GM06990 (cell line): ENCODE measurements at regions not wholly inside any gene's neighbourhood (a gene's known extent, or its start where the extent isn't known, plus 50 kb on each side); places are given as distances from the start of the nearest gene placed in this dataset.
"Not testable (repeated sequence)": the region's sequence is repeated elsewhere in the genome, so short reads cannot be mapped to it uniquely, and the experiment has no call there.

ENCODE experiments used
- DNase-seq: peaks from one replicate; pipeline ENCODE4 v3.0.0-alpha.2; 2011; ENCODE audit not compliant: insufficient read length; ENCODE audit errors: extremely low read depth
- H3K27me3 ChIP-seq: replicated peaks from 2 replicates; pipeline ENCODE4 v1.6.0; 2011; ENCODE audit warnings: low read length; ENCODE audit not compliant: control insufficient read depth, insufficient read depth
- H3K36me3 ChIP-seq: 2 replicates; pipeline ENCODE4 v1.5.1; 2011; ENCODE audit warnings: low read length; ENCODE audit not compliant: control insufficient read depth, insufficient read depth
- H3K4me3 ChIP-seq: replicated peaks from 2 replicates; pipeline ENCODE4 v1.5.1; 2011; ENCODE audit warnings: low read depth, mild to moderate bottlenecking, control low read depth, low read length
- TF ChIP-seq, protein P1 (sequence below): IDR thresholded peaks from 2 replicates; pipeline ENCODE4 v1.5.1; 2011; ENCODE audit warnings: low read length, control low read depth, mild to moderate bottlenecking, inconsistent platforms; ENCODE audit not compliant: insufficient read depth, poor library complexity, severe bottlenecking

DNA sequence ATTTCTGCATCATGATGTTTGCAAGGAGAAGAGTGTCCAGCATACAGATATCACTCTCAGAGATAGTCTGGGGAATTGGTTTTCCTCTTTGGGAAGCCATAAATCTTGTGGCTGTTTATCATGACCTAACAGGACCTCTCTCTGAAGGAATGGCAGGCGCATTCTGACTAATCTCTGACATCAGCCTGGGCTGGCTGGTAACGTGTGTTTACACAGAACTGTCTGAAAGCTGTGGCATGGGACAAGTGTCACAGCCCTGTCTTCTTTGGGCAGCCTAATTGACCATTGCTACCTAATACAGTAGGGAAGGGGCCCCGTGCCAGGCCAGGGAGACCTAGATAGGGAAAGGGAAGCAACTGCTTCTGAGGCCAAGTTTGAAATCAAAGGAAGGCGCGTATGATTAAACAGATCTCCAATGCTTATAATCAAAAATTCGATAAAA, 73.9 kb upstream of the CABCOCO1 start:
- TF ChIP-seq, protein P1, sequence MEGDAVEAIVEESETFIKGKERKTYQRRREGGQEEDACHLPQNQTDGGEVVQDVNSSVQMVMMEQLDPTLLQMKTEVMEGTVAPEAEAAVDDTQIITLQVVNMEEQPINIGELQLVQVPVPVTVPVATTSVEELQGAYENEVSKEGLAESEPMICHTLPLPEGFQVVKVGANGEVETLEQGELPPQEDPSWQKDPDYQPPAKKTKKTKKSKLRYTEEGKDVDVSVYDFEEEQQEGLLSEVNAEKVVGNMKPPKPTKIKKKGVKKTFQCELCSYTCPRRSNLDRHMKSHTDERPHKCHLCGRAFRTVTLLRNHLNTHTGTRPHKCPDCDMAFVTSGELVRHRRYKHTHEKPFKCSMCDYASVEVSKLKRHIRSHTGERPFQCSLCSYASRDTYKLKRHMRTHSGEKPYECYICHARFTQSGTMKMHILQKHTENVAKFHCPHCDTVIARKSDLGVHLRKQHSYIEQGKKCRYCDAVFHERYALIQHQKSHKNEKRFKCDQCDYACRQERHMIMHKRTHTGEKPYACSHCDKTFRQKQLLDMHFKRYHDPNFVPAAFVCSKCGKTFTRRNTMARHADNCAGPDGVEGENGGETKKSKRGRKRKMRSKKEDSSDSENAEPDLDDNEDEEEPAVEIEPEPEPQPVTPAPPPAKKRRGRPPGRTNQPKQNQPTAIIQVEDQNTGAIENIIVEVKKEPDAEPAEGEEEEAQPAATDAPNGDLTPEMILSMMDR, result no peak
- no peak for DNase-seq
- H3K36me3 ChIP-seq, result no peaks in the 10 kb centered on the region
- no peak overlapping the region for H3K4me3 ChIP-seq
- H3K27me3 ChIP-seq, result no peaks in the 10 kb centered on the region; the same call in 1 of the 2 replicates

DNA sequence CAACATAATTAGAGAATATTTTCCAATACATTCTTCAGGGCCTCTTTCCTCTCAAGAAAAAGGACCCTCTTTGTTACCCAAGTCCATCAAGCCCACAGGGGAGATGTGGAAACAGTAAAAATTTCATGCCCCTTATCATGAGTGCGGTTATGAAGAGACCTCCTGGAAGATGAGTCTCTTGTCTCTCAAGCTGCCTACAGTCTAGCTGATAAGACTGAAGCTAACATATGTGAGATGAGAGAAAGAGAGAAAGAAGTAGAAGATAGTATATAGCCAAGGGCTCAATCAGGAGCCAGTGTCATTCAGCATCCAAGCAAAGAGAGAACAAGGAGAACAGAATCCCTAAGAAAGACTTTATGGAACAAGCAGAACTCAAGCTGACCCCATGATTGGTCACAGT, 75.9 kb upstream of the CABCOCO1 start:
- DNase-seq, result no peak
- Histone ChIP-seq H3K36me3 (no peaks in the 10 kb centered on the region), H3K4me3 (no peak overlapping the region), H3K27me3 (no peaks in the 10 kb centered on the region; the same call in 1 of the 2 replicates)
- TF ChIP-seq, protein P1, result no peak

DNA sequence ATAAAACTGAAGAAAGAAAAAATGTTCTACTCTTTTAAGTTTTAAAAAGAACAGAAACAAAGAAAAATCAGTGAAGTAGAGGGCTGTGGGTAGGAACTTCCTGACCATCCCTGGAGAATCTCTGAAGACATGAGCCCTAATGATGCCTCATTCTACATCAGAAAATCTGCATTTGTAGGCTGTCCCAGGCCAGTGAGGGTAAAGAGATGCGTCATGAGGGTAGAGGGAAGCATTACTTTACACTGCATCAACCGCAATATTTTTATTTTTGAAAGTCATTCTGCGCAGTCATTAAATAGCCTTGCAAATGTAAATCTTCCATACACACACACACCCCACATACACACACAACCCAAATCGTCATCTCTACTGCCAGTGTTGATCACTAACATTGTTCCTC, 82.1 kb upstream of the CABCOCO1 start:
- TF ChIP-seq, protein P1, result no peak
- no peaks in the 10 kb centered on the region for H3K27me3 ChIP-seq
- no peak for DNase-seq
- no peaks in the 10 kb centered on the region for H3K36me3 ChIP-seq
- H3K4me3 ChIP-seq, result no peak overlapping the region

DNA sequence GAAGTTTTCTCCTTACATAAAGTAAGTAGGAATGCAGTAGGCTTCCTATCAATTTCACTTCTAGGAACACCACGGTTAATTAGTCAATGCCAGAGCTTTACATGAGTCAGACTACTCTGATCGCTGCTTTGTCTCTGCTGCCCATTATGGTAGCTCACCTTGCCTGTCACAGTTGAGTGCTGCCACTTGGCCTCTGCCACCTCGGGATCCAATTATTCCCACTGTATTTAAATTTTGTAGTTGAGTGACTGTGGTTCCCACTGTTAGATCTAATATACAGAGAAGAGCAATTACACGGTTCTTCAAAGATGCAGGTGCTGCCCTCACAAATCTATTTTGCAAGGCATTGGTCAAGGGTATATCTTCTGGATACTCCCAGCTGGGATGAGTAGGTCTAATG, 92.5 kb upstream of the CABCOCO1 start:
- not testable (repeated sequence) for DNase-seq

DNA sequence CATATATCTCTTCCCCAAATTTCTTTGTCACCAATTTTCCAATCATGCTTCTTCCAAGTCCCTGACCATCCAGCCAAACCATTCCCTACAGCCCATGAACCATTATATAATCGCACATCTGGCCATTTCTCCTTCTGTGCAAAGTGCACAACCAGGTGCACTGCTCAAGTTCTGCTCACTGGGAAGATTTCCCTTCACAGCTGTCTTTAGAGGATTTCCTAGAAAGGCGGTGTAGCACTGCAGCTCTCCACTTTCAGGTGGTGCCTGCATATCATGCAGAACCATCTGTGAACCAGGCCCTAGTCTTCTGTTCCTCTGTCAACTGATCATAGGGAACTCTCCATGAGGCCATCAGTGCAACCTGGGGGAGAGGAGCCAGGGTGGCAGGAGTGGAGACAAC, 95.0 kb upstream of the CABCOCO1 start:
- Histone ChIP-seq H3K27me3 (no peaks in the 10 kb centered on the region), H3K4me3 (no peak overlapping the region), H3K36me3 (no peaks in the 10 kb centered on the region)
- no peak for DNase-seq
- TF ChIP-seq, protein P1, result no peak

More for the DNA sequence above, 92.5 kb upstream of the CABCOCO1 start:
- H3K27me3 ChIP-seq, H3K36me3 ChIP-seq, H3K4me3 ChIP-seq: not testable (repeated sequence)

DNA sequence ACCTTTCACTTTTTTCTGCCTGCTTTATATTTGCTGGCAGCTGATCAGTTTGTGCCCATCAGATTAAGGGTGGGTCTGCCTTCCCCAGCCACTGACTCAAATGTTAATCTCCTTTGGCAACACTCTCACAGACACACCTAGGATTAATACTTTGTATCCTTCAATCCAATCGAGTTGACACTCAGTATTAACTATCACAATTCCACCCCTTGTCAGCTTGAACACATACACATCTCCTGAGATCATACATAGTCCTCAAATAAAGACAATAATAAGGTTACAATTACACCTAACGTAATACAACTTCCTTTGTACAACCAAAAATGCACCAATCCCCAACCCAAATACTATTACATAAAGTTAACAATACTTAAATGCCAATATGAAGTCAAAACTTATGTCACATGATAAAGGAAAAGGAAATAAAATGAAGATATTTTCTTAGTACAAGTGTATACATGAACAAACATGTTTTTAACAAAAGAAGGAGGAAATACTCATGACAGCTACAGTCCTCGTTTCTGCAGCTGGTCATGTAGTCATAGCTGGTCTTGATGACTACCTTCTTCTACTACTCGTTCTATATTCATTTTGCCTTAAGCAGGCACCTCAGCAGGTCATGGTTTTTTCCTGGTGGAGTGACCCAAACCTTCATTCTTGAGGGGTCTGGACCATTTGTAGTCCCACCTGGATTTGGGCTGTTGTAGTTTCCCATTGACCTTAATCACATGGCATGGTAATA, 96.7 kb upstream of the CABCOCO1 start:
- Histone ChIP-seq H3K36me3 (no peaks in the 10 kb centered on the region), H3K27me3 (no peaks in the 10 kb centered on the region), H3K4me3 (no peak overlapping the region)
- TF ChIP-seq, protein P1, result no peak
- no peak for DNase-seq
